ENCODE measurements at regions not wholly inside any gene's neighbourhood (a gene's known extent, or its start where the extent isn't known, plus 50 kb on each side); places are given as distances from the start of the nearest gene placed in this dataset.
A peak's percentile ranks its signal among the peaks of the same experiment; 100 is the strongest.

GRCh38 chr5:82386576-82386975 lies 108.4 kb upstream of the RPS23 start:
- H3K36me3 ChIP-seq (replicated peaks in 1 of 2; ENCODE audit: control insufficient read depth in 1 of 2, insufficient read depth in 2 of 2, low read length in 2 of 2) = no peaks in the 10 kb centered on the region
- POLR2A ChIA-PET = interaction anchor here (1.1 to 5.0 kb wide), 14 partner anchors 9 to 691 kb away, joined by 3 to 52 read pairs (median 8); partner anchors contain the start of genes TMEM167A and XRCC4
- H3K4me3 ChIP-seq (replicated peaks in 1 of 3; ENCODE audit: insufficient read depth in 1 of 3, low read depth in 2 of 3, low read length in 3 of 3) = no peak overlapping the region; a peak in 1 of 6 replicates
- no peaks in the 10 kb centered on the region for H3K27me3 ChIP-seq (ENCODE audit: control insufficient read depth in 1 of 2, insufficient read depth in 2 of 2, low read length in 2 of 2)
- H3K79me2 ChIP-seq (ENCODE audit: insufficient read depth, low read length) = no peaks in the 10 kb centered on the region
- intact Hi-C loops (cut with micrococcal nuclease; ENCODE audit: unreplicated experiment) = loop anchor here (2.0 kb wide), 3 partner anchors 30 to 1190 kb away; no protein-coding TSS in a partner anchor
- 8% methylated on average over 2 of the region's 2 CpGs for WGBS (ENCODE audit: low lambda C conversion rate)
- H3K4me1 ChIP-seq (ENCODE audit: insufficient read depth, low read length) = peaks cover 71% of the 10 kb centered on the region
- H4K20me1 ChIP-seq (ENCODE audit: insufficient read depth, low read length) = no peaks in the 10 kb centered on the region
- FAIRE-seq (no peak), ATAC-seq (peak; percentile 12; the same call in 2 of the 3 replicates), DNase-seq (ENCODE audit: low spot score) (no peak)
- CTCF ChIA-PET (ENCODE audit: low intra/inter-chr PET ratio, low total read pairs) = no interaction called here
- H3K9ac ChIP-seq (ENCODE audit: insufficient read depth, low read depth, low read length) = peak overlapping the region; percentile 58
- in situ Hi-C loops (cut with HindIII; ENCODE audit: extremely low pct_ligation_motif_present, low pct_unique_long_range_greater_than_20kb) = no loop called here
- no TSS peak for BruUV-seq (replicated peaks)
- no peaks in the 10 kb centered on the region for H3K9me3 ChIP-seq (ENCODE audit: low read length)
- H3K4me2 ChIP-seq (ENCODE audit: low read depth, low read length) = peak overlapping the region; percentile 47; the same call in 1 of the 2 replicates
- H2AFZ ChIP-seq (ENCODE audit: low read length) = no peak overlapping the region
- H3K27ac ChIP-seq (ENCODE audit: extremely low read length, insufficient read depth, low read length) = peak overlapping the region; percentile 72
- TF ChIP-seq ZBED4 (CRISPR knock-in tag; IDR thresholded peaks at IDR 0.05; ENCODE audit: borderline replicate concordance) (no peak), HIC2 (CRISPR knock-in tag; IDR thresholded peaks at IDR 0.05; ENCODE audit: low read depth) (0 out of 2 replicates have a peak, but pooled peaks have one; percentile 2), ZNF569 (CRISPR knock-in tag; IDR thresholded peaks at IDR 0.05; ENCODE audit: borderline replicate concordance) (no peak), ZNF644 (CRISPR knock-in tag; IDR thresholded peaks at IDR 0.05; ENCODE audit: low read depth) (peak; percentile 87), TRIM24 (CRISPR knock-in tag; IDR thresholded peaks at IDR 0.05) (0 out of 2 replicates have a peak, but pooled peaks have one; percentile 11), KLF13 (CRISPR knock-in tag; IDR thresholded peaks at IDR 0.05) (no peak), KDM5A (IDR thresholded peaks at IDR 0.05; ENCODE audit: borderline replicate concordance, low read length) (no peak), PLRG1 (conservative IDR thresholded peaks at IDR 0.05) (no peak)
- TF ChIP-seq, protein P1, sequence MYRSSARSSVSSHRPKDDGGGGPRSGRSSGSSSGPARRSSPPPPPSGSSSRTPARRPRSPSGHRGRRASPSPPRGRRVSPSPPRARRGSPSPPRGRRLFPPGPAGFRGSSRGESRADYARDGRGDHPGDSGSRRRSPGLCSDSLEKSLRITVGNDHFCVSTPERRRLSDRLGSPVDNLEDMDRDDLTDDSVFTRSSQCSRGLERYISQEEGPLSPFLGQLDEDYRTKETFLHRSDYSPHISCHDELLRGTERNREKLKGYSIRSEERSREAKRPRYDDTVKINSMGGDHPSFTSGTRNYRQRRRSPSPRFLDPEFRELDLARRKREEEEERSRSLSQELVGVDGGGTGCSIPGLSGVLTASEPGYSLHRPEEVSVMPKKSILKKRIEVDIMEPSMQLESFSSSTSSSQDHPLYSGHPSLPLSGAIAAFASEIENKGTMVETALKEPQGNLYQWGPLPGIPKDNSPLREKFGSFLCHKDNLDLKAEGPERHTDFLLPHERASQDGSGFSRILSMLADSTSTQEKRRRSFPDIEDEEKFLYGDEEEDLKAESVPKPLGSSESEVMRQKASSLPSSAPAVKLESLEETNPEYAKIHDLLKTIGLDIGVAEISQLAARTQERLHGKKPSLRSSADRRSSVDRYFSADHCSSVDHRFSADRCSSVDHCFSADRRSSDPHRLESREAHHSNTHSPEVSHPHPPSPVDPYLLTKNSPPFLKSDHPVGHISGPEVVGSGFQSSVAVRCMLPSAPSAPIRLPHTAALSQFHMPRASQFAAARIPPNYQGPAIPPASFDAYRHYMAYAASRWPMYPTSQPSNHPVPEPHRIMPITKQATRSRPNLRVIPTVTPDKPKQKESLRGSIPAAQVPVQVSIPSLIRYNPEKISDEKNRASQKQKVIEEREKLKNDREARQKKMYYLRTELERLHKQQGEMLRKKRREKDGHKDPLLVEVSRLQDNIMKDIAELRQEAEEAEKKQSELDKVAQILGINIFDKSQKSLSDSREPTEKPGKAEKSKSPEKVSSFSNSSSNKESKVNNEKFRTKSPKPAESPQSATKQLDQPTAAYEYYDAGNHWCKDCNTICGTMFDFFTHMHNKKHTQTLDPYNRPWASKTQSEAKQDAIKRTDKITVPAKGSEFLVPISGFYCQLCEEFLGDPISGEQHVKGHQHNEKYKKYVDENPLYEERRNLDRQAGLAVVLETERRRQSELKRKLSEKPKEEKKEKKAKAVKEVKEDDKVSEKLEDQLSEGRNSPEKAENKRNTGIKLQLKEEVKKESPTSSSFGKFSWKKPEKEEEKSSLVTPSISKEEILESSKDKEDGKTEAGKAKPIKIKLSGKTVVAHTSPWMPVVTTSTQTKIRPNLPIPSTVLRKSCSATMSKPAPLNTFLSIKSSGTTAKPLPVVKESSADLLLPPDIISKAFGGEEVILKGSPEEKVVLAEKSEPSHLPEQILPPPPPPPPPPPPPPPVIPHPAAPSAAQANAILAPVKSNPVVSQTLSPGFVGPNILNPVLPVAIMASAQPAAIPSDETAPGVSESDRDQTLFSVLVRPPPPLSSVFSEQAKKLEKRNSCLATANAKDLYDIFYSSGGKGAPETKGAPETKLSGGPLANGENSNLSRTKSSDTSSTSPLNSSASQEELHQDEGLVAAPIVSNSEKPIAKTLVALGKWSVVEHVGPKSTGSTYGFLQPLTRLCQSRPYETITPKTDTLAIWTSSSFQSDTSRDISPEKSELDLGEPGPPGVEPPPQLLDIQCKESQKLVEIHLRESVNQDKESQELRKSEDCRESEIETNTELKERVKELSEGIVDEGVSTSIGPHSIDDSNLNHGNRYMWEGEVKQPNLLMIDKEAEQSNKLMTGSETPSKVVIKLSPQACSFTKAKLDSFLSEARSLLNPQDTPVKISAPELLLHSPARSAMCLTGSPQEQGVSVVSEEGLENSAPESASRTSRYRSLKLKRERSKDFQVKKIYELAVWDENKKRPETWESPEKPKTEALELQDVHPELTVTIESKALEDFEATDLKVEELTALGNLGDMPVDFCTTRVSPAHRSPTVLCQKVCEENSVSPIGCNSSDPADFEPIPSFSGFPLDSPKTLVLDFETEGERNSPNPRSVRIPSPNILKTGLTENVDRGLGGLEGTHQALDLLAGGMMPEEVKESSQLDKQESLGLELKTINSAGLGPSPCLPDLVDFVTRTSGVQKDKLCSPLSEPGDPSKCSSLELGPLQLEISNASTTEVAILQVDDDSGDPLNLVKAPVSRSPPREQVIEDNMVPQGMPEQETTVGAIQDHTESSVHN (CRISPR knock-in tag; IDR thresholded peaks at IDR 0.05) = no peak

All from HepG2 (cell line).